ENCODE measurements at regions not wholly inside any gene's neighbourhood (a gene's known extent, or its start where the extent isn't known, plus 50 kb on each side); places are given as distances from the start of the nearest gene placed in this dataset.

- DNase-seq = no peak
Observed at GRCh38 chr3:10763817-10764258, 52.2 kb upstream of the SLC6A11 start.

GRCh38 chr3:10764259-10765051 is 51.6 kb upstream of the SLC6A11 start:
- no peak for DNase-seq

GRCh38 chr3:10766049-10766705 is 49.9 kb upstream of the SLC6A11 start:
- DNase-seq = no peak
